Peyer's patch (tissue), 4 donors: ENCODE measurements at regions not wholly inside any gene's neighbourhood (a gene's known extent, or its start where the extent isn't known, plus 50 kb on each side); places are given as distances from the start of the nearest gene placed in this dataset.
"Not testable (repeated sequence)": the region's sequence is repeated elsewhere in the genome, so short reads cannot be mapped to it uniquely, and the experiment has no call there.

ENCODE experiments used
- DNase-seq, 3 donors: peaks; one replicate each; pipeline ENCODE4 v3.0.0-alpha.2; 2017 to 2019
- H3K27ac ChIP-seq, 4 donors: fragments of 200-600 bp; sonication (generic); one replicate each; pipeline ENCODE4 v1.5.1; 2016 to 2019
- H3K27me3 ChIP-seq, 2 donors: fragments of 200-600 bp; sonication (generic); one replicate each; pipeline ENCODE4 v1.5.1; 2019
- H3K36me3 ChIP-seq, 3 donors: fragments of 200-600 bp; sonication (generic); one replicate each; pipeline ENCODE4 v1.5.1; 2016 to 2019
- H3K4me1 ChIP-seq, 4 donors: fragments of 200-600 bp; sonication (generic); one replicate each; pipeline ENCODE4 v1.5.1; 2016 to 2019
- H3K4me3 ChIP-seq, 4 donors: fragments of 200-600 bp; sonication (generic); 1 replicate in 3 of 4; 2 replicates in 1 of 4; pipeline ENCODE4 v1.5.1; 2016 to 2019; ENCODE audit warnings: mild to moderate bottlenecking in 1 of 4
- H3K9me3 ChIP-seq, 4 donors: fragments of 200-600 bp; sonication (generic); one replicate each; pipeline ENCODE4 v1.5.1; 2016 to 2019; ENCODE audit warnings: mild to moderate bottlenecking in 1 of 4
- CTCF ChIP-seq, 6 experiments: fragments of 450-650 bp in 4 of 6; fragments of 200-600 bp in 2 of 6; sonication (generic) in 1 of 6; IDR thresholded peaks; one replicate each; pipeline ENCODE4 v1.5.1; 2017 to 2019; ENCODE audit warnings: antibody characterized with exemption in 6 of 6, mild to moderate bottlenecking in 3 of 6, moderate library complexity in 1 of 6
- POLR2A ChIP-seq, 2 donors: fragments of 450-650 bp; IDR thresholded peaks; one replicate each; pipeline ENCODE4 v1.5.1; 2017; ENCODE audit warnings: antibody characterized with exemption in 2 of 2, mild to moderate bottlenecking in 2 of 2, moderate library complexity in 2 of 2

- no peak overlapping the region for H3K4me3 ChIP-seq
- no peak for DNase-seq
- no peaks in the 10 kb centered on the region for H3K9me3 ChIP-seq
- H3K27ac ChIP-seq, result no peak overlapping the region
- TF ChIP-seq CTCF (IDR thresholded peaks at IDR 0.05) (peak in 2 of 6 experiments; percentile 31 to 34), POLR2A (IDR thresholded peaks at IDR 0.05) (no peak)
- no peaks in the 10 kb centered on the region for H3K27me3 ChIP-seq
- H3K36me3 ChIP-seq, result no peaks in the 10 kb centered on the region
- H3K4me1 ChIP-seq, result no peaks in the 10 kb centered on the region
Measured at GRCh38 chr11:69588270-69588669, 52.7 kb upstream of the CCND1 start.

DNA sequence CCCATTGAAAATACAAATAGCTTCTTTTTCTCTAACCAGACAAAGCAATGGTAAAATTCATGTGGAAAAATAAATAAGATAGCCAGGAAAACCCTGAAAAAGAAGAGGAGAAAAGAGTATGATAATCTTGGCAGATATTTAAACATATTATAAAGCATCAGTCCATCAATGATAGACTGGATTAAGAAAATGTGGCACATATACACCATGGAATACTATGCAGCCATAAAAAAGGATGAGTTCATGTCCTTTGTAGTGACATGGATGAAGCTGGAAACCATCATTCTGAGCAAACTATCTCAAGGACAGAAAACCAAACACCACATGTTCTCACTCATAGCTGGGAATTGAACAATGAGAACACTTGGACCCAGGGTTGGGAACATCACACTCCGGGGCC, 50.9 kb upstream of the CCND1 start:
- H3K4me1 ChIP-seq, H3K9me3 ChIP-seq, H3K27me3 ChIP-seq, H3K36me3 ChIP-seq, H3K4me3 ChIP-seq, H3K27ac ChIP-seq, DNase-seq: not testable (repeated sequence)
